ENCODE measurements at regions not wholly inside any gene's neighbourhood (a gene's known extent, or its start where the extent isn't known, plus 50 kb on each side); places are given as distances from the start of the nearest gene placed in this dataset.

GRCh38 chr2:193796847-193797246 lies 1602.1 kb upstream of the TMEFF2 start:
- 8% methylated on average over 1 of the region's 1 CpG for WGBS (ENCODE audit: insufficient coverage, insufficient replicate concordance, low lambda C conversion rate, missing lambda C conversion rate)
- ChIA-PET CTCF (no interaction called here), RAD21 (ENCODE audit: unreplicated experiment) (no interaction called here), POLR2A (no interaction called here), SMC1A (ENCODE audit: uncharacterized antibody, unreplicated experiment) (no interaction called here)
- H4K20me1 ChIP-seq (ENCODE audit: control insufficient read depth, insufficient read depth), result no peaks in the 10 kb centered on the region
- ATAC-seq, result no peak
- H3K9me3 ChIP-seq (replicated peaks; ENCODE audit: control insufficient read depth, insufficient read depth, low read length), result no peaks in the 10 kb centered on the region
- in situ Hi-C loops (cut with MboI) (no loop called here), intact Hi-C loops (cut with micrococcal nuclease; ENCODE audit: unreplicated experiment) (no loop called here)
- H2AFZ ChIP-seq (ENCODE audit: control insufficient read depth, low read depth, low read length), result no peak overlapping the region
- H3K36me3 ChIP-seq (ENCODE audit: control insufficient read depth in 2 of 2, insufficient read depth in 2 of 2, low read length in 1 of 2), result no peaks in the 10 kb centered on the region
- H3K4me3 ChIP-seq, result no peak overlapping the region
- H3K27ac ChIP-seq (ENCODE audit: control insufficient read depth, insufficient read depth), result no peak overlapping the region
- H3K27me3 ChIP-seq (replicated peaks in 1 of 2; ENCODE audit: control insufficient read depth in 2 of 2, insufficient read depth in 2 of 2, low read length in 1 of 2), result no peaks in the 10 kb centered on the region
- no peak for FAIRE-seq
- BruUV-seq (replicated peaks), result no TSS peak
- no peak overlapping the region for H3K9ac ChIP-seq (ENCODE audit: control insufficient read depth, insufficient read depth, low read length)
- H3K79me2 ChIP-seq (ENCODE audit: control insufficient read depth, insufficient read depth, low read length), result no peaks in the 10 kb centered on the region
- no peaks in the 10 kb centered on the region for H3K4me1 ChIP-seq (ENCODE audit: control insufficient read depth, insufficient read depth, low read length)
- H3K4me2 ChIP-seq (ENCODE audit: control insufficient read depth, insufficient read depth), result no peak overlapping the region
- no peak for DNase-seq (ENCODE audit: low read depth, low spot score)
- no peak for TF ChIP-seq SUPT20H (IDR thresholded peaks at IDR 0.05; ENCODE audit: borderline replicate concordance, control insufficient read depth, low read depth, low read length)
- TF ChIP-seq EED (IDR thresholded peaks at IDR 0.05; ENCODE audit: low read depth), result no peak
- TF ChIP-seq, protein P1, sequence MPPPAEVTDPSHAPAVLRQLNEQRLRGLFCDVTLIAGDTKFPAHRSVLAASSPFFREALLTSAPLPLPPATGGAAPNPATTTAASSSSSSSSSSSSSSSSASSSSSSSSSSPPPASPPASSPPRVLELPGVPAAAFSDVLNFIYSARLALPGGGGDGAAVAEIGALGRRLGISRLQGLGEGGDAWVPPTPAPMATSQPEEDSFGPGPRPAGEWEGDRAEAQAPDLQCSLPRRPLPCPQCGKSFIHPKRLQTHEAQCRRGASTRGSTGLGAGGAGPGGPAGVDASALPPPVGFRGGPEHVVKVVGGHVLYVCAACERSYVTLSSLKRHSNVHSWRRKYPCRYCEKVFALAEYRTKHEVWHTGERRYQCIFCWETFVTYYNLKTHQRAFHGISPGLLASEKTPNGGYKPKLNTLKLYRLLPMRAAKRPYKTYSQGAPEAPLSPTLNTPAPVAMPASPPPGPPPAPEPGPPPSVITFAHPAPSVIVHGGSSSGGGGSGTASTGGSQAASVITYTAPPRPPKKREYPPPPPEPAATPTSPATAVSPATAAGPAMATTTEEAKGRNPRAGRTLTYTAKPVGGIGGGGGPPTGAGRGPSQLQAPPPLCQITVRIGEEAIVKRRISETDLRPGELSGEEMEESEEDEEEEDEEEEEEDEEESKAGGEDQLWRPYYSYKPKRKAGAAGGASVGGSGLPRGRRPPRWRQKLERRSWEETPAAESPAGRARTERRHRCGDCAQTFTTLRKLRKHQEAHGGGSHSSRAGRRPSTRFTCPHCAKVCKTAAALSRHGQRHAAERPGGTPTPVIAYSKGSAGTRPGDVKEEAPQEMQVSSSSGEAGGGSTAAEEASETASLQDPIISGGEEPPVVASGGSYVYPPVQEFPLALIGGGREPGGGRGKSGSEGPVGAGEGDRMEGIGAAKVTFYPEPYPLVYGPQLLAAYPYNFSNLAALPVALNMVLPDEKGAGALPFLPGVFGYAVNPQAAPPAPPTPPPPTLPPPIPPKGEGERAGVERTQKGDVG (CRISPR knock-in tag; IDR thresholded peaks at IDR 0.05), result no peak
- TF ChIP-seq, protein P2, sequence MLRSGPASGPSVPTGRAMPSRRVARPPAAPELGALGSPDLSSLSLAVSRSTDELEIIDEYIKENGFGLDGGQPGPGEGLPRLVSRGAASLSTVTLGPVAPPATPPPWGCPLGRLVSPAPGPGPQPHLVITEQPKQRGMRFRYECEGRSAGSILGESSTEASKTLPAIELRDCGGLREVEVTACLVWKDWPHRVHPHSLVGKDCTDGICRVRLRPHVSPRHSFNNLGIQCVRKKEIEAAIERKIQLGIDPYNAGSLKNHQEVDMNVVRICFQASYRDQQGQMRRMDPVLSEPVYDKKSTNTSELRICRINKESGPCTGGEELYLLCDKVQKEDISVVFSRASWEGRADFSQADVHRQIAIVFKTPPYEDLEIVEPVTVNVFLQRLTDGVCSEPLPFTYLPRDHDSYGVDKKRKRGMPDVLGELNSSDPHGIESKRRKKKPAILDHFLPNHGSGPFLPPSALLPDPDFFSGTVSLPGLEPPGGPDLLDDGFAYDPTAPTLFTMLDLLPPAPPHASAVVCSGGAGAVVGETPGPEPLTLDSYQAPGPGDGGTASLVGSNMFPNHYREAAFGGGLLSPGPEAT (IDR thresholded peaks at IDR 0.05; ENCODE audit: low read depth), result no peak
- no peak for TF ChIP-seq LARP7 (IDR thresholded peaks at IDR 0.05)
- TF ChIP-seq, protein P3, sequence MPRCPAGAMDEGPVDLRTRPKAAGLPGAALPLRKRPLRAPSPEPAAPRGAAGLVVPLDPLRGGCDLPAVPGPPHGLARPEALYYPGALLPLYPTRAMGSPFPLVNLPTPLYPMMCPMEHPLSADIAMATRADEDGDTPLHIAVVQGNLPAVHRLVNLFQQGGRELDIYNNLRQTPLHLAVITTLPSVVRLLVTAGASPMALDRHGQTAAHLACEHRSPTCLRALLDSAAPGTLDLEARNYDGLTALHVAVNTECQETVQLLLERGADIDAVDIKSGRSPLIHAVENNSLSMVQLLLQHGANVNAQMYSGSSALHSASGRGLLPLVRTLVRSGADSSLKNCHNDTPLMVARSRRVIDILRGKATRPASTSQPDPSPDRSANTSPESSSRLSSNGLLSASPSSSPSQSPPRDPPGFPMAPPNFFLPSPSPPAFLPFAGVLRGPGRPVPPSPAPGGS (IDR thresholded peaks at IDR 0.05; ENCODE audit: borderline replicate concordance, insufficient read depth, low read depth, low read length, poor library complexity, severe bottlenecking), result no peak
- no peak for TF ChIP-seq CEBPB (IDR thresholded peaks at IDR 0.05; ENCODE audit: borderline replicate concordance in 1 of 2, low read depth in 2 of 2, low read length in 2 of 2)
- no peak for TF ChIP-seq SREBF1 (IDR thresholded peaks at IDR 0.05; ENCODE audit: low read length)
- no peak for TF ChIP-seq POU2F2 (IDR thresholded peaks at IDR 0.05; ENCODE audit: borderline replicate concordance, low read depth, low read length)
- TF ChIP-seq, protein P4, sequence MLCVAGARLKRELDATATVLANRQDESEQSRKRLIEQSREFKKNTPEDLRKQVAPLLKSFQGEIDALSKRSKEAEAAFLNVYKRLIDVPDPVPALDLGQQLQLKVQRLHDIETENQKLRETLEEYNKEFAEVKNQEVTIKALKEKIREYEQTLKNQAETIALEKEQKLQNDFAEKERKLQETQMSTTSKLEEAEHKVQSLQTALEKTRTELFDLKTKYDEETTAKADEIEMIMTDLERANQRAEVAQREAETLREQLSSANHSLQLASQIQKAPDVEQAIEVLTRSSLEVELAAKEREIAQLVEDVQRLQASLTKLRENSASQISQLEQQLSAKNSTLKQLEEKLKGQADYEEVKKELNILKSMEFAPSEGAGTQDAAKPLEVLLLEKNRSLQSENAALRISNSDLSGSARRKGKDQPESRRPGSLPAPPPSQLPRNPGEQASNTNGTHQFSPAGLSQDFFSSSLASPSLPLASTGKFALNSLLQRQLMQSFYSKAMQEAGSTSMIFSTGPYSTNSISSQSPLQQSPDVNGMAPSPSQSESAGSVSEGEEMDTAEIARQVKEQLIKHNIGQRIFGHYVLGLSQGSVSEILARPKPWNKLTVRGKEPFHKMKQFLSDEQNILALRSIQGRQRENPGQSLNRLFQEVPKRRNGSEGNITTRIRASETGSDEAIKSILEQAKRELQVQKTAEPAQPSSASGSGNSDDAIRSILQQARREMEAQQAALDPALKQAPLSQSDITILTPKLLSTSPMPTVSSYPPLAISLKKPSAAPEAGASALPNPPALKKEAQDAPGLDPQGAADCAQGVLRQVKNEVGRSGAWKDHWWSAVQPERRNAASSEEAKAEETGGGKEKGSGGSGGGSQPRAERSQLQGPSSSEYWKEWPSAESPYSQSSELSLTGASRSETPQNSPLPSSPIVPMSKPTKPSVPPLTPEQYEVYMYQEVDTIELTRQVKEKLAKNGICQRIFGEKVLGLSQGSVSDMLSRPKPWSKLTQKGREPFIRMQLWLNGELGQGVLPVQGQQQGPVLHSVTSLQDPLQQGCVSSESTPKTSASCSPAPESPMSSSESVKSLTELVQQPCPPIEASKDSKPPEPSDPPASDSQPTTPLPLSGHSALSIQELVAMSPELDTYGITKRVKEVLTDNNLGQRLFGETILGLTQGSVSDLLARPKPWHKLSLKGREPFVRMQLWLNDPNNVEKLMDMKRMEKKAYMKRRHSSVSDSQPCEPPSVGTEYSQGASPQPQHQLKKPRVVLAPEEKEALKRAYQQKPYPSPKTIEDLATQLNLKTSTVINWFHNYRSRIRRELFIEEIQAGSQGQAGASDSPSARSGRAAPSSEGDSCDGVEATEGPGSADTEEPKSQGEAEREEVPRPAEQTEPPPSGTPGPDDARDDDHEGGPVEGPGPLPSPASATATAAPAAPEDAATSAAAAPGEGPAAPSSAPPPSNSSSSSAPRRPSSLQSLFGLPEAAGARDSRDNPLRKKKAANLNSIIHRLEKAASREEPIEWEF (IDR thresholded peaks at IDR 0.05; ENCODE audit: insufficient replicate concordance, low read depth, low read length), result no peak
- no peak for TF ChIP-seq TAF1 (IDR thresholded peaks at IDR 0.05; ENCODE audit: borderline replicate concordance, low read depth, low read length)
- no peak for TF ChIP-seq SMARCA5 (IDR thresholded peaks at IDR 0.05)
- no peak for TF ChIP-seq RAD51 (IDR thresholded peaks at IDR 0.05)
- no peak for TF ChIP-seq TCF7 (IDR thresholded peaks at IDR 0.05; ENCODE audit: borderline replicate concordance)
- TF ChIP-seq IKZF1 (conservative IDR thresholded peaks at IDR 0.05), result no peak

Measured in GM12878 (cell line).